ENCODE measurements at regions not wholly inside any gene's neighbourhood (a gene's known extent, or its start where the extent isn't known, plus 50 kb on each side); places are given as distances from the start of the nearest gene placed in this dataset.

DNA sequence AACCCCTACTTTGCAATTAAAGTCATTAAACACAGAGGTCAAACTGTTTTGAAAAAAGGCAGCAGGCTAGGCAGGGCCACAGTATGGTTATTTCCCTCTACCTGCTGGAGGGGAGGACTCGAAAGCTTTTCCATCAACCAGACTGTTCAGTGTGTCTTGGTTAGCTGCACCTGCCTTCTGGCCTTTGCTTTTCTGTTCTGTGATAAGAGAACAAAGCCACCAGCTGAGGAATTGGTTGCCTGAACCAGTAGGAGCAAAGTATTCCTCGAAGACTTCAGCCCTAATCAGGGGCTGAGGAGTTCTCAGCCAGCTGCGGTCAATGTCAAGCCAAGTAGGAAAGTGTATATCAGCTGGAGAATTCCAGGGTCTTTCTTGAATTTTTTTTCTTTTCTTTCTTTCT, 132.5 kb downstream of the SOX2 start:
- Histone ChIP-seq H3K4me3 (ENCODE audit: low read length) (no peak overlapping the region), H3K36me3 (ENCODE audit: control insufficient read depth, insufficient read depth, low read length) (no peaks in the 10 kb centered on the region), H3K9me3 (ENCODE audit: control insufficient read depth, low read length) (no peaks in the 10 kb centered on the region), H3K27me3 (ENCODE audit: control insufficient read depth, insufficient read depth, low read length, poor library complexity, severe bottlenecking) (peaks cover 7% of the 10 kb centered on the region), H3K4me1 (ENCODE audit: control insufficient read depth, insufficient read depth, low read length) (no peaks in the 10 kb centered on the region), H3K9ac (ENCODE audit: extremely low read depth, low read length, poor library complexity, severe bottlenecking) (no peak overlapping the region), H3K27ac (ENCODE audit: low read depth, low read length) (no peak overlapping the region)
- H3K27me3 Mint-ChIP-seq (ENCODE audit: insufficient read depth): peaks cover 18% of the 10 kb centered on the region
- no peak overlapping the region for H3K4me3 Mint-ChIP-seq
- H3K36me3 Mint-ChIP-seq (ENCODE audit: low read depth): no peaks in the 10 kb centered on the region
- peaks cover 2% of the 10 kb centered on the region for H3K9me3 Mint-ChIP-seq
- WGBS, 2 experiments (ENCODE audit: insufficient coverage in 1 of 2, insufficient read length in 1 of 2): 89 to 96% methylated on average over 3 of the region's 3 CpGs
- H3K27ac Mint-ChIP-seq: no peak overlapping the region
- DNase-seq: no peak
- TF ChIP-seq, protein P1, sequence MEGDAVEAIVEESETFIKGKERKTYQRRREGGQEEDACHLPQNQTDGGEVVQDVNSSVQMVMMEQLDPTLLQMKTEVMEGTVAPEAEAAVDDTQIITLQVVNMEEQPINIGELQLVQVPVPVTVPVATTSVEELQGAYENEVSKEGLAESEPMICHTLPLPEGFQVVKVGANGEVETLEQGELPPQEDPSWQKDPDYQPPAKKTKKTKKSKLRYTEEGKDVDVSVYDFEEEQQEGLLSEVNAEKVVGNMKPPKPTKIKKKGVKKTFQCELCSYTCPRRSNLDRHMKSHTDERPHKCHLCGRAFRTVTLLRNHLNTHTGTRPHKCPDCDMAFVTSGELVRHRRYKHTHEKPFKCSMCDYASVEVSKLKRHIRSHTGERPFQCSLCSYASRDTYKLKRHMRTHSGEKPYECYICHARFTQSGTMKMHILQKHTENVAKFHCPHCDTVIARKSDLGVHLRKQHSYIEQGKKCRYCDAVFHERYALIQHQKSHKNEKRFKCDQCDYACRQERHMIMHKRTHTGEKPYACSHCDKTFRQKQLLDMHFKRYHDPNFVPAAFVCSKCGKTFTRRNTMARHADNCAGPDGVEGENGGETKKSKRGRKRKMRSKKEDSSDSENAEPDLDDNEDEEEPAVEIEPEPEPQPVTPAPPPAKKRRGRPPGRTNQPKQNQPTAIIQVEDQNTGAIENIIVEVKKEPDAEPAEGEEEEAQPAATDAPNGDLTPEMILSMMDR (conservative IDR thresholded peaks at IDR 0.05): no peak
- H3K4me1 Mint-ChIP-seq: peaks cover 7% of the 10 kb centered on the region

- Mint-ChIP-seq H3K27me3 (ENCODE audit: insufficient read depth) (peaks cover 32% of the 10 kb centered on the region), H3K4me1 (peaks cover 16% of the 10 kb centered on the region), H3K4me3 (no peak overlapping the region), H3K27ac (no peak overlapping the region), H3K36me3 (ENCODE audit: low read depth) (no peaks in the 10 kb centered on the region), H3K9me3 (no peaks in the 10 kb centered on the region)
- Histone ChIP-seq H3K36me3 (ENCODE audit: control insufficient read depth, insufficient read depth, low read length) (no peaks in the 10 kb centered on the region), H3K9ac (ENCODE audit: extremely low read depth, low read length, poor library complexity, severe bottlenecking) (no peak overlapping the region), H3K4me1 (ENCODE audit: control insufficient read depth, insufficient read depth, low read length) (peaks cover 6% of the 10 kb centered on the region), H3K9me3 (ENCODE audit: control insufficient read depth, low read length) (no peaks in the 10 kb centered on the region), H3K27ac (ENCODE audit: low read depth, low read length) (no peak overlapping the region), H3K4me3 (ENCODE audit: low read length) (no peak overlapping the region), H3K27me3 (ENCODE audit: control insufficient read depth, insufficient read depth, low read length, poor library complexity, severe bottlenecking) (peaks cover 23% of the 10 kb centered on the region)
- TF ChIP-seq, protein P1 (conservative IDR thresholded peaks at IDR 0.05): no peak
- 97% methylated on average over 3 of the region's 3 CpGs; no CpG with 5 or more reads in 1 of the 2 experiments for WGBS, 2 experiments (ENCODE audit: insufficient coverage in 1 of 2, insufficient read length in 1 of 2)
- no peak for DNase-seq
Observed at GRCh38 chr3:181847276-181847675, 135.6 kb downstream of the SOX2 start.

GRCh38 chr3:181851063-181851462, 139.3 kb downstream of the SOX2 start:
- H3K36me3 Mint-ChIP-seq (ENCODE audit: low read depth): no peaks in the 10 kb centered on the region
- peaks cover 23% of the 10 kb centered on the region for H3K4me1 Mint-ChIP-seq
- TF ChIP-seq, protein P1 (conservative IDR thresholded peaks at IDR 0.05): no peak
- no peaks in the 10 kb centered on the region for H3K9me3 ChIP-seq (ENCODE audit: control insufficient read depth, low read length)
- peaks cover 6% of the 10 kb centered on the region for H3K4me1 ChIP-seq (ENCODE audit: control insufficient read depth, insufficient read depth, low read length)
- WGBS, 2 experiments (ENCODE audit: insufficient coverage in 1 of 2, insufficient read length in 1 of 2): 64 to 92% methylated on average over 3 of the region's 4 CpGs
- H3K4me3 ChIP-seq (ENCODE audit: low read length): no peak overlapping the region
- H3K27ac Mint-ChIP-seq: no peak overlapping the region
- H3K36me3 ChIP-seq (ENCODE audit: control insufficient read depth, insufficient read depth, low read length): no peaks in the 10 kb centered on the region
- peaks cover 41% of the 10 kb centered on the region for H3K27me3 Mint-ChIP-seq (ENCODE audit: insufficient read depth)
- DNase-seq: no peak
- no peak overlapping the region for H3K9ac ChIP-seq (ENCODE audit: extremely low read depth, low read length, poor library complexity, severe bottlenecking)
- no peak overlapping the region for H3K4me3 Mint-ChIP-seq
- no peaks in the 10 kb centered on the region for H3K9me3 Mint-ChIP-seq
- H3K27ac ChIP-seq (ENCODE audit: low read depth, low read length): no peak overlapping the region
- H3K27me3 ChIP-seq (ENCODE audit: control insufficient read depth, insufficient read depth, low read length, poor library complexity, severe bottlenecking): peaks cover 40% of the 10 kb centered on the region
